Stimulated activated naive CD8-positive, alpha-beta T cell treated with anti-CD3 and anti-CD28 coated beads, Interleukin-15, amount 100 ng/mL, for 72 hours (primary cell): ENCODE measurements at regions not wholly inside any gene's neighbourhood (a gene's known extent, or its start where the extent isn't known, plus 50 kb on each side); places are given as distances from the start of the nearest gene placed in this dataset.

Experiments
- ATAC-seq: fragments of 150-1000 bp; cut with Tn5 transposase; 2 replicates; pipeline ENCODE4 v1.10.0; 2021; ENCODE audit warnings: mild to moderate bottlenecking, moderate library complexity
- DNase-seq, 2 donors: peaks; one replicate each; pipeline ENCODE4 v3.0.0; 2021 to 2022
- H3K27ac Mint-ChIP-seq, 2 donors: one replicate each; pipeline ENCODE4 v1.8.0; 2022; ENCODE audit warnings: mild to moderate bottlenecking in 2 of 2, mixed read lengths in 2 of 2, moderate library complexity in 2 of 2
- H3K27me3 Mint-ChIP-seq: one replicate; pipeline ENCODE4 v1.8.0; 2022; ENCODE audit warnings: mixed read lengths
- H3K4me1 Mint-ChIP-seq: one replicate; pipeline ENCODE4 v1.8.0; 2022; ENCODE audit warnings: mild to moderate bottlenecking, mixed read lengths
- H3K4me3 Mint-ChIP-seq, 2 donors: one replicate each; pipeline ENCODE4 v1.8.0; 2022; ENCODE audit warnings: mild to moderate bottlenecking in 2 of 2, mixed read lengths in 2 of 2, moderate library complexity in 1 of 2
- H3K9me3 Mint-ChIP-seq, 2 donors: one replicate each; pipeline ENCODE4 v1.8.0; 2022; ENCODE audit warnings: mixed read lengths in 2 of 2

- Mint-ChIP-seq H3K4me3 (no peak overlapping the region), H3K9me3 (no peaks in the 10 kb centered on the region), H3K27ac (no peak overlapping the region), H3K27me3 (peaks cover 88% of the 10 kb centered on the region), H3K4me1 (peaks cover 14% of the 10 kb centered on the region)
- no peak for DNase-seq
- ATAC-seq, result no peak
Measured at GRCh38 chr18:26654616-26655524, 106.5 kb upstream of the KCTD1 start.

- Mint-ChIP-seq H3K9me3 (no peaks in the 10 kb centered on the region), H3K4me3 (no peak overlapping the region), H3K27ac (no peak overlapping the region), H3K4me1 (peaks cover 14% of the 10 kb centered on the region), H3K27me3 (peaks cover 86% of the 10 kb centered on the region)
- no peak for DNase-seq
- ATAC-seq, result no peak
Measured at GRCh38 chr18:26653943-26654615, 105.7 kb upstream of the KCTD1 start.

- no peak for ATAC-seq
- Mint-ChIP-seq H3K27ac (no peak overlapping the region), H3K4me3 (no peak overlapping the region), H3K27me3 (peaks cover 70% of the 10 kb centered on the region), H3K9me3 (no peaks in the 10 kb centered on the region), H3K4me1 (peaks cover 11% of the 10 kb centered on the region)
- no peak for DNase-seq
Measured at GRCh38 chr18:26652501-26652900, 104.1 kb upstream of the KCTD1 start.

- peaks cover 58% of the 10 kb centered on the region for H3K27me3 Mint-ChIP-seq
- peaks cover 2% of the 10 kb centered on the region for H3K4me1 Mint-ChIP-seq
- H3K27ac Mint-ChIP-seq, result no peak overlapping the region
- no peaks in the 10 kb centered on the region for H3K9me3 Mint-ChIP-seq
- DNase-seq (no peak), ATAC-seq (no peak)
- H3K4me3 Mint-ChIP-seq, result no peak overlapping the region
Measured at GRCh38 chr18:26650310-26651268, 102.2 kb upstream of the KCTD1 start.

- ATAC-seq (no peak), DNase-seq (no peak)
- H3K27ac Mint-ChIP-seq, result no peak overlapping the region
- H3K9me3 Mint-ChIP-seq, result no peaks in the 10 kb centered on the region
- peaks cover 47% of the 10 kb centered on the region for H3K27me3 Mint-ChIP-seq
- H3K4me1 Mint-ChIP-seq, result no peaks in the 10 kb centered on the region
- H3K4me3 Mint-ChIP-seq, result no peak overlapping the region
Measured at GRCh38 chr18:26649193-26649543, 100.8 kb upstream of the KCTD1 start.

- peak; percentile 54 for ATAC-seq
- no peak for DNase-seq
- Mint-ChIP-seq H3K9me3 (no peaks in the 10 kb centered on the region), H3K27me3 (peaks cover 45% of the 10 kb centered on the region), H3K4me1 (no peaks in the 10 kb centered on the region), H3K27ac (no peak overlapping the region), H3K4me3 (no peak overlapping the region)
Measured at GRCh38 chr18:26648509-26649192, 100.3 kb upstream of the KCTD1 start.

- H3K27me3 Mint-ChIP-seq, result peaks cover 38% of the 10 kb centered on the region
- H3K9me3 Mint-ChIP-seq, result no peaks in the 10 kb centered on the region
- H3K27ac Mint-ChIP-seq, result no peak overlapping the region
- H3K4me3 Mint-ChIP-seq, result no peak overlapping the region
- no peak for ATAC-seq
- DNase-seq, result no peak
- no peaks in the 10 kb centered on the region for H3K4me1 Mint-ChIP-seq
Measured at GRCh38 chr18:26646901-26647300, 98.5 kb upstream of the KCTD1 start.

GRCh38 chr18:26642440-26643348 is 94.3 kb upstream of the KCTD1 start:
- peaks cover 15% of the 10 kb centered on the region for H3K27me3 Mint-ChIP-seq
- H3K27ac Mint-ChIP-seq, result no peak overlapping the region
- no peak for ATAC-seq
- DNase-seq, result no peak
- no peak overlapping the region for H3K4me3 Mint-ChIP-seq
- H3K9me3 Mint-ChIP-seq, result no peaks in the 10 kb centered on the region
- no peaks in the 10 kb centered on the region for H3K4me1 Mint-ChIP-seq

- ATAC-seq (no peak), DNase-seq (no peak)
- no peaks in the 10 kb centered on the region for H3K9me3 Mint-ChIP-seq
- peaks cover 15% of the 10 kb centered on the region for H3K27me3 Mint-ChIP-seq
- H3K27ac Mint-ChIP-seq, result no peak overlapping the region
- H3K4me1 Mint-ChIP-seq, result no peaks in the 10 kb centered on the region
- H3K4me3 Mint-ChIP-seq, result no peak overlapping the region
Measured at GRCh38 chr18:26640541-26640940, 92.2 kb upstream of the KCTD1 start.

GRCh38 chr18:26639149-26639548 is 90.8 kb upstream of the KCTD1 start:
- no peak for DNase-seq
- no peak overlapping the region for H3K4me3 Mint-ChIP-seq
- H3K27me3 Mint-ChIP-seq, result peaks cover 11% of the 10 kb centered on the region
- no peak overlapping the region for H3K27ac Mint-ChIP-seq
- H3K9me3 Mint-ChIP-seq, result no peaks in the 10 kb centered on the region
- ATAC-seq, result no peak
- H3K4me1 Mint-ChIP-seq, result no peaks in the 10 kb centered on the region

- Mint-ChIP-seq H3K27ac (no peak overlapping the region), H3K4me1 (no peaks in the 10 kb centered on the region), H3K27me3 (peaks cover 1% of the 10 kb centered on the region), H3K9me3 (no peaks in the 10 kb centered on the region), H3K4me3 (no peak overlapping the region)
- no peak for ATAC-seq
- DNase-seq, result no peak
Measured at GRCh38 chr18:26637983-26638382, 89.6 kb upstream of the KCTD1 start.

- H3K27ac Mint-ChIP-seq, result no peak overlapping the region
- no peak overlapping the region for H3K4me3 Mint-ChIP-seq
- ATAC-seq, result no peak
- H3K4me1 Mint-ChIP-seq, result no peaks in the 10 kb centered on the region
- no peak for DNase-seq
- no peaks in the 10 kb centered on the region for H3K9me3 Mint-ChIP-seq
- no peaks in the 10 kb centered on the region for H3K27me3 Mint-ChIP-seq
Measured at GRCh38 chr18:26637324-26637723, 89.0 kb upstream of the KCTD1 start.

GRCh38 chr18:26635466-26635865 is 87.1 kb upstream of the KCTD1 start:
- ATAC-seq (peak; percentile 20), DNase-seq (no peak)
- Mint-ChIP-seq H3K4me3 (no peak overlapping the region), H3K4me1 (no peaks in the 10 kb centered on the region), H3K27me3 (no peaks in the 10 kb centered on the region), H3K27ac (no peak overlapping the region), H3K9me3 (no peaks in the 10 kb centered on the region)

GRCh38 chr18:26634631-26635030 is 86.3 kb upstream of the KCTD1 start:
- H3K9me3 Mint-ChIP-seq, result no peaks in the 10 kb centered on the region
- no peaks in the 10 kb centered on the region for H3K27me3 Mint-ChIP-seq
- H3K4me1 Mint-ChIP-seq, result no peaks in the 10 kb centered on the region
- ATAC-seq (no peak), DNase-seq (no peak)
- H3K4me3 Mint-ChIP-seq, result no peak overlapping the region
- no peak overlapping the region for H3K27ac Mint-ChIP-seq
